Activated CD4-positive, alpha-beta T cell treated with anti-CD3 and anti-CD28 coated beads, Interleukin-2, amount 50 U/mL, for 1 hour (primary cell): ENCODE measurements at regions not wholly inside any gene's neighbourhood (a gene's known extent, or its start where the extent isn't known, plus 50 kb on each side); places are given as distances from the start of the nearest gene placed in this dataset.

Source experiments
- DNase-seq: peaks from one replicate; pipeline ENCODE4 v3.0.0-alpha.2; 2020

- DNase-seq: no peak
Observed at GRCh38 chr10:106457522-106457921, 707.0 kb downstream of the SORCS1 start.

GRCh38 chr10:106454233-106454632, 710.3 kb downstream of the SORCS1 start:
- DNase-seq: no peak

- DNase-seq: no peak
Observed at GRCh38 chr10:106450966-106451365, 713.5 kb downstream of the SORCS1 start.

GRCh38 chr10:106446920-106447319, 717.6 kb downstream of the SORCS1 start:
- no peak for DNase-seq

- no peak for DNase-seq
Observed at GRCh38 chr10:106442223-106442622, 722.3 kb downstream of the SORCS1 start.

GRCh38 chr10:106440767-106441166, 723.7 kb downstream of the SORCS1 start:
- no peak for DNase-seq

- DNase-seq: no peak
Observed at GRCh38 chr10:106440355-106440754, 724.2 kb downstream of the SORCS1 start.

GRCh38 chr10:106439366-106439765, 725.1 kb downstream of the SORCS1 start:
- no peak for DNase-seq

- no peak for DNase-seq
Observed at GRCh38 chr10:106438386-106438785, 726.1 kb downstream of the SORCS1 start.

- DNase-seq: no peak
Observed at GRCh38 chr10:106436123-106436715, 728.3 kb downstream of the SORCS1 start.

GRCh38 chr10:106435081-106435480, 729.4 kb downstream of the SORCS1 start:
- DNase-seq: no peak

GRCh38 chr10:106424981-106425380, 739.5 kb downstream of the SORCS1 start:
- DNase-seq: no peak

GRCh38 chr10:106424054-106424453, 740.5 kb downstream of the SORCS1 start:
- DNase-seq: no peak

GRCh38 chr10:106410331-106410730, 754.2 kb downstream of the SORCS1 start:
- no peak for DNase-seq

- no peak for DNase-seq
Observed at GRCh38 chr10:106405141-106405540, 759.4 kb downstream of the SORCS1 start.

GRCh38 chr10:106402458-106402857, 762.0 kb downstream of the SORCS1 start:
- no peak for DNase-seq

GRCh38 chr10:106401967-106402366, 762.5 kb downstream of the SORCS1 start:
- DNase-seq: no peak

- DNase-seq: no peak
Observed at GRCh38 chr10:106401161-106401560, 763.3 kb downstream of the SORCS1 start.

- DNase-seq: no peak
Observed at GRCh38 chr10:106399112-106399511, 765.4 kb downstream of the SORCS1 start.

- no peak for DNase-seq
Observed at GRCh38 chr10:106396192-106396591, 768.3 kb downstream of the SORCS1 start.

GRCh38 chr10:106395041-106395749, 769.3 kb downstream of the SORCS1 start:
- no peak for DNase-seq

GRCh38 chr10:106392778-106393177, 771.7 kb downstream of the SORCS1 start:
- DNase-seq: no peak

- no peak for DNase-seq
Observed at GRCh38 chr10:106387063-106387462, 777.4 kb downstream of the SORCS1 start.

GRCh38 chr10:106384496-106384895, 780.0 kb downstream of the SORCS1 start:
- DNase-seq: no peak

- DNase-seq: no peak
Observed at GRCh38 chr10:106380706-106381105, 783.8 kb downstream of the SORCS1 start.
